ENCODE measurements at regions not wholly inside any gene's neighbourhood (a gene's known extent, or its start where the extent isn't known, plus 50 kb on each side); places are given as distances from the start of the nearest gene placed in this dataset.

DNA sequence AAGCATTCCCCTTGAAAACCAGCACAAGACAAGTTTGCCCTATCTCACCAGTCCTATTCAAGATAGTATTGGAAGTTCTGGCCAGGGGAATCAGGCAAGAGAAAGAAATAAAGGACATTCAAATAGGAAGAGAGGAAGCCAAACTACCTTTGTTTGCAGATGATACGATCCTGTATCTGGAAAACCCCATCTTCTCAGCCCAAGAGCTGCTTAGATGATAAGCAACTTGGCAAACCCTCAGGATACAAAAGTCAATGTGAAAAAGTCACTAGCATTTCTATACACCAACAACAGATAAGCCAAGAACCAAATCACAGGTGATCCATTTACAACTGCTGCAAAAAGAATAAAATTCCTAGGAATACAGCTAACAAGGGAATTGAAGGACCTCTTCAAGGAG is 403.7 kb upstream of the AZI2 start:
- Histone ChIP-seq H3K36me3 (ENCODE audit: control insufficient read depth in 2 of 4, insufficient read depth in 4 of 4, low read length in 3 of 4) (no peaks in the 10 kb centered on the region), H4K8ac (ENCODE audit: extremely low read depth, insufficient read depth, low read length) (no peak overlapping the region), H3K4ac (replicated peaks; ENCODE audit: insufficient read length, low read depth, low read length) (no peak overlapping the region), H2BK120ac (replicated peaks; ENCODE audit: low read depth, low read length) (no peak overlapping the region), H3K4me1 (replicated peaks in 1 of 4; ENCODE audit: control insufficient read depth in 3 of 4, insufficient read depth in 4 of 4, low read length in 3 of 4) (no peaks in the 10 kb centered on the region), H2AFZ (ENCODE audit: low read length) (no peak overlapping the region), H3K9ac (replicated peaks in 1 of 4; ENCODE audit: extremely low read depth in 1 of 4, low read depth in 3 of 4, low read length in 3 of 4) (no peak overlapping the region), H3K56ac (replicated peaks; ENCODE audit: insufficient read length, low read depth, low read length) (no peak overlapping the region), H3K27ac (ENCODE audit: low read depth, low read length) (no peak overlapping the region), H3K79me1 (ENCODE audit: low read depth, low read length) (no peaks in the 10 kb centered on the region), H3K23me2 (ENCODE audit: low read depth, low read length) (no peaks in the 10 kb centered on the region), H2BK20ac (ENCODE audit: low read length) (no peak overlapping the region), H3K27me3 (replicated peaks in 1 of 4; ENCODE audit: control insufficient read depth in 3 of 4, extremely low read depth in 1 of 4, insufficient read depth in 3 of 4, low read length in 3 of 4) (no peaks in the 10 kb centered on the region), H3K4me3 (ENCODE audit: extremely low read depth in 1 of 4, insufficient read depth in 2 of 4, low read depth in 3 of 4, low read length in 4 of 4) (no peak overlapping the region), H2BK15ac (ENCODE audit: low read length) (no peak overlapping the region), H3K18ac (ENCODE audit: extremely low read depth, low read length) (no peak overlapping the region), H2BK5ac (ENCODE audit: low read depth, low read length) (no peak overlapping the region), H2BK12ac (ENCODE audit: low read depth, low read length) (no peak overlapping the region), H3K9me3 (ENCODE audit: insufficient read depth in 2 of 2, low read depth in 1 of 2, low read length in 1 of 2) (peaks cover 0 to 10% of the 10 kb centered on the region in 2 experiments; a peak in 2 of 4 replicates), H4K91ac (replicated peaks; ENCODE audit: insufficient read length, low read length) (no peak overlapping the region), H4K20me1 (replicated peaks in 1 of 2; ENCODE audit: control insufficient read depth in 1 of 2, insufficient read depth in 2 of 2, low read length in 2 of 2) (no peaks in the 10 kb centered on the region), H3K14ac (ENCODE audit: insufficient read length) (no peak overlapping the region), H3K23ac (ENCODE audit: insufficient read length) (no peak overlapping the region), H2AK5ac (ENCODE audit: low read depth, low read length) (no peak overlapping the region), H3K79me2 (ENCODE audit: control insufficient read depth in 1 of 2, insufficient read depth in 2 of 2, low read length in 2 of 2) (no peaks in the 10 kb centered on the region), H3K4me2 (ENCODE audit: insufficient read depth in 1 of 2, low read depth in 2 of 2, low read length in 2 of 2) (no peak overlapping the region), H4K5ac (ENCODE audit: insufficient read length, low read depth, low read length) (no peak overlapping the region)
- ChIA-PET CTCF (ENCODE audit: partially characterized antibody) (interaction anchor here (3.2 kb wide), 1 partner anchor 26 kb away, joined by 12 read pairs; no protein-coding TSS in a partner anchor), POLR2A (ENCODE audit: partially characterized antibody) (no interaction called here)
- FAIRE-seq (no peak), DNase-seq (ENCODE audit: low read depth in 1 of 2, low spot score in 2 of 2) (no peak)
- 100% methylated on average over 1 of the region's 1 CpG; no CpG with 5 or more reads in 1 of the 2 experiments for WGBS, 2 experiments (ENCODE audit: extremely low coverage in 1 of 2, insufficient coverage in 1 of 2, insufficient read length in 1 of 2, insufficient replicate concordance in 2 of 2, low coverage in 1 of 2, low lambda C conversion rate in 2 of 2, missing lambda C conversion rate in 1 of 2)
- TF ChIP-seq, protein P1, sequence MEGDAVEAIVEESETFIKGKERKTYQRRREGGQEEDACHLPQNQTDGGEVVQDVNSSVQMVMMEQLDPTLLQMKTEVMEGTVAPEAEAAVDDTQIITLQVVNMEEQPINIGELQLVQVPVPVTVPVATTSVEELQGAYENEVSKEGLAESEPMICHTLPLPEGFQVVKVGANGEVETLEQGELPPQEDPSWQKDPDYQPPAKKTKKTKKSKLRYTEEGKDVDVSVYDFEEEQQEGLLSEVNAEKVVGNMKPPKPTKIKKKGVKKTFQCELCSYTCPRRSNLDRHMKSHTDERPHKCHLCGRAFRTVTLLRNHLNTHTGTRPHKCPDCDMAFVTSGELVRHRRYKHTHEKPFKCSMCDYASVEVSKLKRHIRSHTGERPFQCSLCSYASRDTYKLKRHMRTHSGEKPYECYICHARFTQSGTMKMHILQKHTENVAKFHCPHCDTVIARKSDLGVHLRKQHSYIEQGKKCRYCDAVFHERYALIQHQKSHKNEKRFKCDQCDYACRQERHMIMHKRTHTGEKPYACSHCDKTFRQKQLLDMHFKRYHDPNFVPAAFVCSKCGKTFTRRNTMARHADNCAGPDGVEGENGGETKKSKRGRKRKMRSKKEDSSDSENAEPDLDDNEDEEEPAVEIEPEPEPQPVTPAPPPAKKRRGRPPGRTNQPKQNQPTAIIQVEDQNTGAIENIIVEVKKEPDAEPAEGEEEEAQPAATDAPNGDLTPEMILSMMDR (IDR thresholded peaks at IDR 0.05; ENCODE audit: control extremely low read depth in 1 of 3, insufficient read depth in 1 of 3, low read depth in 1 of 3, low read length in 3 of 3): no peak
- TF ChIP-seq TAF7 (optimal IDR thresholded peaks at IDR 0.05; ENCODE audit: borderline replicate concordance, low read depth, low read length) (no peak), GABPA (IDR thresholded peaks at IDR 0.05; ENCODE audit: borderline replicate concordance, insufficient read depth, low read length) (no peak), NRF1 (IDR thresholded peaks at IDR 0.05; ENCODE audit: low read depth, low read length) (no peak), ASH2L (IDR thresholded peaks at IDR 0.05; ENCODE audit: low read length) (no peak), BRCA1 (IDR thresholded peaks at IDR 0.05; ENCODE audit: low read depth, low read length) (no peak), RAD21 (IDR thresholded peaks at IDR 0.05 in 1 of 2, conservative IDR thresholded peaks at IDR 0.05 in 1 of 2; ENCODE audit: low read depth in 2 of 2, low read length in 2 of 2) (no peak), SIX5 (IDR thresholded peaks at IDR 0.05; ENCODE audit: low read depth, low read length) (no peak), POU5F1 (IDR thresholded peaks at IDR 0.05; ENCODE audit: low read depth, low read length) (no peak), HDAC2 (IDR thresholded peaks at IDR 0.05; ENCODE audit: borderline replicate concordance in 1 of 2, low read depth in 2 of 2, low read length in 2 of 2) (no peak), BCL11A (IDR thresholded peaks at IDR 0.05; ENCODE audit: low read depth in 2 of 2, low read length in 2 of 2) (no peak), TAF1 (IDR thresholded peaks at IDR 0.05; ENCODE audit: low read depth, low read length) (no peak)

Measured in H1 (cell line).